ENCODE measurements at regions not wholly inside any gene's neighbourhood (a gene's known extent, or its start where the extent isn't known, plus 50 kb on each side); places are given as distances from the start of the nearest gene placed in this dataset.

GRCh38 chr20:11112832-11113231, 439.0 kb upstream of the JAG1 start:
- no peak for TF ChIP-seq CTCF (IDR thresholded peaks at IDR 0.05; ENCODE audit: low read length)
- TF ChIP-seq EZH2 (optimal IDR thresholded peaks at IDR 0.05; ENCODE audit: low read depth, low read length), result no peak
- TF ChIP-seq EZH2phosphoT487 (IDR thresholded peaks at IDR 0.05; ENCODE audit: low read length), result no peak
